Myocyte (in vitro differentiated cells): ENCODE measurements at regions not wholly inside any gene's neighbourhood (a gene's known extent, or its start where the extent isn't known, plus 50 kb on each side); places are given as distances from the start of the nearest gene placed in this dataset.

ENCODE experiments used
- DNase-seq: peaks from one replicate; pipeline ENCODE4 v3.0.0-alpha.2; 2012; ENCODE audit warnings: low read depth

DNA sequence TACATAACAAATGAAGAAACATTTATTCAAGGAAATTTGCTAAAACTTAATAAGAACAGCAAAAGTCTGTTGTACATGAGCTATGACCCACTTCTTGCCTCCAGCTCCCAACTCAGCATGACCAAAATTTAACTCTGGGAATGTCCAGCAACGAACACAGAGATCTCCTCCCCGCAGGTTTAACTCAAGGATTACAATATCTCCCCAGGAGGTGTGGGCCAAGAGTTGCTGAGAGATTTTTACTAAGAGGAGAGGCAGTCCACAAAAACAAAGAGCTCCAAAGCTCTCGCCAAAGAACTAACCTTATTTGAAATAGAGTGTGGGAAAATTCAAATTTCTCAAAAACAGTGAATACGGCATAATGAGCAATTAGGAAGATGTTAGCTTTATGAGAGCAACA is 318.5 kb downstream of the GRB14 start:
- no peak for DNase-seq

DNA sequence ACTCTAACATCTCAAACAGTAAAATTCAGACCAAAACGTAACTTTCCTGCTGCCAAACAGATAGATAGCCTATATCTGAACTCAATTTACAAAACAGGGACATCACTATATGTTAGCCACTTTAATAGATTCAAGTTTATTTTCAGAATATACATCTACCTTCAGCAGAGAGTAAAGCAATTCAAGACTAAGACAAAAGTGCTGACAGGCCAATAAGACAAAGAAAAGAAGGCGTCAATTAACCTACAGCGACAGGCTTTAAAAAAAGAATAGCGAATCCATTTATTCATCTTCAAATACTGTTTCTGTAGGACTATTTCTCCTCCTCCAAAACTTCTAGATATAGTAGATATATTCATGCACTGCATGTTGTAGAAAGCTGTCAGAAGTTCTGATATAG is 333.0 kb downstream of the GRB14 start:
- no peak for DNase-seq

GRCh38 chr2:164287056-164287455 is 334.2 kb downstream of the GRB14 start:
- DNase-seq = no peak

DNA sequence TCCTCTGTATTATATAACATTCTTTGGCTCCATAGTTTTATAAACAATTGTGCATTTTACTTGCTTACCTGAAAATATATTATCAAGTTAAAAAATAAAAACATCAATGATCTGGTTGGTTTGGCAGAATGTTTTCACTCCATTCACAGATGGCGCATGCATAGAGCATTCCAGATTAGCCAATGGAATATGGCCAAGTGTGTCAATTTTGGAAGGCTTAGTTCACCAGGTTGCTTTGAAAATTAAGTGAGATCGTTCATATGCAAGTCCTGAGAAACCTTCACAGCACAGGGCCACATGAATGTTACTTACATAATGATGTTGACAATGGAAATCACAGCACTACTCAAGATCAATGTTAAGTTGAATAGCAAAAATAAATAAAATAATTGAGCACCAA is 335.7 kb downstream of the GRB14 start:
- DNase-seq = no peak

GRCh38 chr2:164281896-164282295 is 339.4 kb downstream of the GRB14 start:
- no peak for DNase-seq

GRCh38 chr2:164275659-164276058 is 345.6 kb downstream of the GRB14 start:
- DNase-seq = no peak

- no peak for DNase-seq
Measured at GRCh38 chr2:164260506-164260905, 360.8 kb downstream of the GRB14 start.

DNA sequence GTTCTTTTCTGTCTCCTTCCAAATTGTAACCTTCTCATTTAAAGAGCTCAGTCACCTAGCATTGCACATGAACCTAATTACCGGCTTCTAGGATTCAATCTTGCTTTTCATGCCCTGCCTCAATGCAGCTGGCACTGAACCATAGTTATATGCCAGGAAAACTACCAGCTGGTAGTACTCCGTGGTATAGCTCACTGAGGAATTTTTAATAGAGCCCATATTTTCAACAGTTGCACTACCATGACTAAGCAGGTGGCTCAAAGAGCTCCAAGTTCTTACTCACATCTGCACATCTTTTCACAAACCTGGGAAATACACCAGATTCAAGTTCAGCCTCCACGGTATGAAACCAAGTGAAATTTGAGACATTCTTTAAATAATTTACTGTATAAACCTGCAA is 363.5 kb downstream of the GRB14 start:
- no peak for DNase-seq

DNA sequence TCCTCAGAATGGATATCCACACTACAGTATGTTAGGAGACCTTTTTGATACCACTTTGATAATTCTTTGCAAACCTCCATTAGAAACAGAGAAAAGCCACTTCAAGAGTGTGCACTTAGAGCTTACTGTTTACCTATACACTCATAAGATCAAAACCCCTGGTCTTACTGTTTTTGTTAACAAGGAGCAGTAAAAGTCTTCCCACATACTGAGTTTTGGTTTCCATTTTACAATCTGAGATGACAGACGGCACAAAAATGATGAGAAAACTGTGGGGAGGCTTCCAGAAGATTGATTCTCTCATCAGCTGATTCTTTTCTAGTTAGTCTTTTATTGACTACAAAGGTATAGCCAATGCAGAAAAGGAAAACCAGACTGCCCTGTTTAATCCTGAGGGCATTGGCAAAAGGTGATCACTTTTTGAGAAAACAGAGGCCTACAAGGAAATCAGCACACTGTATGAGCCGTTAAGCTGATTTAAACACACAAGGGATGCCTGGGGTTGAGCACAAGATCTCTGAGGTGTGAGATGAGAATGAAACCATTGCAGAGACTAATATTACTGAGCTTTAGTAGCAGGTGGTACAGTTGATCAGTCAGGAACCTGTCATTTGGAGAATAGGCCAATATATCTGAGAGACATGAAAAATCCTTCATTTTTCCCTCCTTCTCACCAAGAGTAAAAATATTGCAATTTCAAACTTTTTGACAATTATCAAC is 368.6 kb downstream of the GRB14 start:
- no peak for DNase-seq

- DNase-seq = peak; percentile 5
Measured at GRCh38 chr2:164243315-164243714, 378.0 kb downstream of the GRB14 start.

DNA sequence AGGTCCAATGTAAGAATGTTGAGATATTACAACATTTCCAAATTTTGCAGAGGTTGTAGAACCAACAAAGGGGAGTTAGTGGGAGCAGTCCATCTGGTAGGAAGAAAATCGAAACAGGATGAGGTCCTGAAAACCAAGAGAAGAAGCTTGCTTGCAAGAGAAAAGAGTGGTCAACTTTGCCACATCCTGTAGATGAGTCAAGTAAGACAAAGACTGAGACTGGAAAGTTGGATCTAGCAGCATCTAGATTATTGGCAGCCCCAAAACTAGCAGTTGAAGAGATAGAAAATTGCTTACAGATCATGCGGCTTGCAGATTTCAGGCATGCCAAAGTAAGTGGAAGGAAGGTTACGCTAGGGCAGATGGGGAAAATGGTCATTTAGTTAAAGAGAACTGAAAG is 378.9 kb downstream of the GRB14 start:
- no peak for DNase-seq

DNA sequence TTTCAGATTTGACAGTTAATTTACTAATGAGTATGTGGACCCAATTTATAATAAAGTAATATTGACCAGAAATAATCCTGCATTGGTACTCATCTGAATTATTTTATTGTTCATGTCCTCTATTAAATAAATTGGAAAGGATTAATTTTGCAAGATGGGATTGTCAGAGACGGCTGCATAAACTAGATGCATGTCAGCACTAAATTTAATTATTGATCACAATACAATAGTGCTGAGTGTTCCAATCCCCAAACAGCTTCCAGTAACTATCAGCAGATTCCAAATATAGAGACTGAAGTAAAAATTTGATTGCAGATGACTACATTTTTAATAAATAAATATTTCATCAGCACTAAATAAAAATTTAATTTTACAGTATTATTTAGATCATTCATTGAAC is 387.2 kb downstream of the GRB14 start:
- DNase-seq = no peak

DNA sequence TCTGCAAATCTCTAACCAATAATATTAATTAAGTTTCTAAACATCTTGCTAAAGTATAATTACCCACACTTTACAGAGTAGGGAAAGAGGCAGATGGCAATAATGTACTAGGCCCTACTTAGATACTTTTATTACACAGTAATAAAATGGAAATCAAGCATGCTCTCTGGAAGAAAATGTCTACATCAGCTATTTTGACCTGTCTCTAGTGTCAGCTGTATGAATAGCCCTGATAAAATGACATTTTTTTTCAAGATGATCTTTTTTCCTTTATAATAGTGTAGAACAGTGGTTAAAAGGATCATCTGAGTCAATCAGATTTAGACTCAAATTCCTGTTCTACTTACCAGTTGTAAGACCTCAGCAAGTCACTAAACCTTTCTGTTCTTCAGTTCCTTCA is 397.3 kb downstream of the GRB14 start:
- no peak for DNase-seq

- no peak for DNase-seq
Measured at GRCh38 chr2:164221473-164221872, 399.8 kb downstream of the GRB14 start.

GRCh38 chr2:164220265-164220664 is 401.0 kb downstream of the GRB14 start:
- no peak for DNase-seq

DNA sequence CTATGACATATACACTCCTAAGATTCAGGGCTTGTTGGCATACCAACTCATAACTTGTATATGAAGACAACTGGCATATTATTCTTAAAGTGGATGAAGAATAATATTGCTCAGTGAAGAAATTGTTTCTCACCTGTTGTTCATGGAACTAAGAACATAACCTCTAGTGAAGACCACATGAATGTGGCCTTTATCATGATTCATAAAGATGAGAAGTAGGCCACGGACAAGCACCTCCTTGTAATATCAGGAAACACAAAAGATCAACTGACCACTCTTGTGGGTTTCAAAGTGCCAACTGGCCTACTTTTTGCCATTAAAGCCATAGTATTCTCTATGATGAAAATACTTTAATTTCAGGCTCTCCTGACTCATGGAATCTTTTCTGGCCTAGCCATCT is 407.4 kb downstream of the GRB14 start:
- DNase-seq = peak; percentile 45

- peak; percentile 82 for DNase-seq
Measured at GRCh38 chr2:164205347-164205746, 415.9 kb downstream of the GRB14 start.

DNA sequence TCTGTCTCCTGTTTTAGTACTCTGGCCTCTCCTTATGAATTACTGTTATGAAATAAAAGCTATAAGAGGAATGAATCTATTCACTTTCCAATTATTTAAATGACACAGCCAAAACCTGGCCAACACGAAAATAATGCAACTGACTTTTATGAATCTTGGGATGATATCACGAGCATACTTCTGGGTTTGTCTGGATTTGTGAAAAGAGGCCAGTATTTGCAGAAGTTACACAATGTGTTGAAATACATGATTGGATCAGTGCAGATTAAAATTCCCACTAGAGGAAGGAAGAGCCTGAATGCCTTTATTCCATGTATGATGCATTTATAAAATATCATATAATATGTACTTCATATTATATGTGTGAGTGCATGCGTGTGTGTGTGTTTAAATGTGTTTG is 418.2 kb downstream of the GRB14 start:
- DNase-seq = no peak

DNA sequence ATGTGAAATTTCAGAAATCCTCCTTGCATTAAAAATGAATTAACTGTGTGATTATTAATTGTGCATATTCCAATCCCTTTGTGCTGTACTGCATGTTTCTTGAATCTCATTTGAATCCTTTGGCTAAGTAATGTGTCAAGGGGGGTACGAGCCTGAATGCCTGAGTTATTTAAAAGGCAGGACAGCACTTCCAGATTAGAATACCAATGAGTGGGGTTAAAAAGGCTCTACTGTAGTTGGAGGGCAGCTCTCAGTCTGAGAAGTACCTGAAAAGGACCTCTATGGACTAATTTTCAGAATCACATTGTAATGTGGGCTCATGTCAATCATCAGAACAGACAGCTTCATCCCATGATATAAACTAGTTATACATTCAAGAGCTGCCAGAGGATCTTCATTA is 423.0 kb downstream of the GRB14 start:
- no peak for DNase-seq

DNA sequence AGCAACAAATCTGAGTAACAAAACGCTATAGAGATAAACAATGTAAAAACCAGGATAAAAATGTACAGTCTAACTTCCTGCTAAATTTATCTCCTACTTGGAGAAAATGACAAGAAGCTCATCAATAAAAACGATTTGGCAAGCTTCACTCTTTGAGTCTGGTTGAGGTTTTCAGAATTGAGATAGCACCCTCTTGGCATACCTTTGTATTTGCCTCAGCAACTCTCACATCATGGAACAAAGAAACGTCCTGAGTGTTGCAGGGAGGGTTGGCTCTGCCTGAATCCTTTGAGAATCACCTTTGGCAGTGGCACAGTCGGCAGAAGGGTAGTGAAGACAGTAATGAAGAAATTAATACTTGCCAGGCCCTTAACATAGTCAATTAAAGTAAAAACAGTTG is 430.6 kb downstream of the GRB14 start:
- DNase-seq = no peak

- DNase-seq = no peak
Measured at GRCh38 chr2:164189851-164190250, 431.4 kb downstream of the GRB14 start.

- no peak for DNase-seq
Measured at GRCh38 chr2:164187121-164187520, 434.2 kb downstream of the GRB14 start.

DNA sequence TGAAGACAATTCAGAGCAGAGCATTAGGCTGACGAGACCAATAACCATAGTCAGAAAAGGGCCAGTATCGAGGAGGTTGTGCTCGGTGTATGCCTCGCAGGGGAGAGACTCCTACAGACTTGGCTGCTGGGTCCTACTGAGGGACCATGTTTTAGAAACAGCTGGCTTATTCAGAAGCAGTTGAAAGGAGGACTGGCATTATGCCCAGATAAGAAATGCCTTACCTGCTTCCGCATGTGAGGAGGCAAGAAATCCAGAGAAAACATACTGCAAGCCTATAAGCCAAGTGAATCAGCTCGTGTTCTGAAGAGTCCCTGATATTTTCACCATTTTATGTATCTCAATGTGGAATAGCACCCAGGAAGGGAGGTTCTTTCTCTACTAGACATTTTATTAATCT is 434.7 kb downstream of the GRB14 start:
- no peak for DNase-seq

DNA sequence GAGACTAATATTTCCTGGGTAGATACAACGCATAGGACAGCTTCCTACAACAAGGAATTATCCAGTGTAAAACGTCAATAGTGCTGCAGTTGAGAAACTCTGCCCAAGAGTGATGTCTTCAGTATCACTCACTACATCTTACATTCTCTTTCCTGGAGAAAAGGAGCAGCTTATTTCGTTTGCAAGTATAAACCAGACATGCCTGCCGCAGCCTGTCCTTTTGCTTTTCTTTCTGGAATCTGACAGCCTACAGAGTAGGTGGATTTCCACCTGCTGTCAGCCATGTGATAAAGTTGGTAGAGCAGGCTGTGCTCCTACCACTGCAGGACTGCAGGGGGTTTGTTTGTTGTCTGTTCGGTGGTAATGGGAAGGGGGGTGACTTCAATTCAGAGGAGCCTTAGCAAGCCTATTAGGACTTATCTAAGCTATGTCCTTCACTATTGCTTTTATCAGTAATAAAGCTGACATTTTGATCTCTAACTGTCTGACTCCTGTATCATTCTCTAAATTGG is 439.1 kb downstream of the GRB14 start:
- DNase-seq = no peak
